ENCODE measurements at regions not wholly inside any gene's neighbourhood (a gene's known extent, or its start where the extent isn't known, plus 50 kb on each side); places are given as distances from the start of the nearest gene placed in this dataset.

- no peak for TF ChIP-seq CTCF (IDR thresholded peaks at IDR 0.05)
- TF ChIP-seq POLR2A (IDR thresholded peaks at IDR 0.05) = no peak
- TF ChIP-seq EP300 (IDR thresholded peaks at IDR 0.05) = no peak
- TF ChIP-seq POLR2AphosphoS5 (IDR thresholded peaks at IDR 0.05) = no peak
These were observed 50.3 kb upstream of the GSAP start for GRCh38 chr7:77466450-77466849.
